HEK293T (cell line): ENCODE measurements at regions not wholly inside any gene's neighbourhood (a gene's known extent, or its start where the extent isn't known, plus 50 kb on each side); places are given as distances from the start of the nearest gene placed in this dataset.

Experiments
- CTCF ChIA-PET: fragments of 350-600 bp; formaldehyde crosslinking; extraction: SDS; loops from one replicate; lab custom pipeline; 2021; ENCODE audit warnings: antibody characterized with exemption, inconsistent platforms; lab: Yijun Ruan, JAX
- POLR2A ChIA-PET: fragments of 350-600 bp; formaldehyde crosslinking; extraction: SDS; loops from one replicate; lab custom pipeline; 2020; ENCODE audit warnings: antibody characterized with exemption, inconsistent platforms; lab: Yijun Ruan, JAX
- DNase-seq: peaks from one replicate; pipeline ENCODE4 v3.0.0; 2012; ENCODE audit warnings: mixed read lengths; ENCODE audit errors: extremely low spot score
- ARNT ChIP-seq: fragments of 450-650 bp; IDR thresholded peaks from 2 replicates; pipeline ENCODE4 v1.6.1; 2017; ENCODE audit warnings: mild to moderate bottlenecking
- BHLHE40 ChIP-seq: fragments of 450-650 bp; IDR thresholded peaks from 2 replicates; pipeline ENCODE4 v1.6.1; 2016; ENCODE audit warnings: mild to moderate bottlenecking, moderate library complexity, borderline replicate concordance
- CTBP1 ChIP-seq: fragments of 450-650 bp; IDR thresholded peaks from 2 replicates; pipeline ENCODE4 v1.6.1; 2016; ENCODE audit warnings: borderline replicate concordance
- ELF4 ChIP-seq: fragments of 450-650 bp; IDR thresholded peaks from 2 replicates; pipeline ENCODE4 v1.6.1; 2017; ENCODE audit warnings: antibody characterized with exemption
- FOXA1 ChIP-seq: fragments of 450-650 bp; IDR thresholded peaks from 2 replicates; pipeline ENCODE4 v1.6.1; 2016; ENCODE audit warnings: mild to moderate bottlenecking
- FOXK2 ChIP-seq: fragments of 450-650 bp; IDR thresholded peaks from 2 replicates; pipeline ENCODE4 v1.6.1; 2016; ENCODE audit warnings: mild to moderate bottlenecking
- FOXM1 ChIP-seq: fragments of 450-650 bp; IDR thresholded peaks from 2 replicates; pipeline ENCODE4 v1.6.1; 2017; ENCODE audit warnings: mild to moderate bottlenecking, borderline replicate concordance
- HDGF ChIP-seq: fragments of 450-650 bp; IDR thresholded peaks from 2 replicates; pipeline ENCODE4 v1.6.1; 2017; ENCODE audit warnings: antibody characterized with exemption, borderline replicate concordance
- L3MBTL2 ChIP-seq: fragments of 450-650 bp; conservative IDR thresholded peaks from 2 replicates; pipeline ENCODE4 v1.6.1; 2016; ENCODE audit warnings: mild to moderate bottlenecking
- LEF1 ChIP-seq: fragments of 450-650 bp; IDR thresholded peaks from 2 replicates; pipeline ENCODE4 v1.6.1; 2017; ENCODE audit warnings: mild to moderate bottlenecking, borderline replicate concordance
- NFRKB ChIP-seq: fragments of 450-650 bp; IDR thresholded peaks from 2 replicates; pipeline ENCODE4 v1.6.1; 2016; ENCODE audit warnings: mild to moderate bottlenecking, moderate library complexity
- SP1 ChIP-seq: fragments of 450-650 bp; IDR thresholded peaks from 2 replicates; pipeline ENCODE4 v1.6.1; 2017
- SUZ12 ChIP-seq: fragments of 450-650 bp; IDR thresholded peaks from 2 replicates; pipeline ENCODE4 v1.6.1; 2016; ENCODE audit warnings: mild to moderate bottlenecking
- TARDBP ChIP-seq: fragments of 450-650 bp; IDR thresholded peaks from 2 replicates; pipeline ENCODE4 v1.6.1; 2016
- ZNF384 ChIP-seq: fragments of 450-650 bp; IDR thresholded peaks from 2 replicates; pipeline ENCODE4 v1.6.1; 2016
- TF ChIP-seq, protein P1 (sequence below): fragments of 450-650 bp; IDR thresholded peaks from 2 replicates; pipeline ENCODE4 v1.6.1; 2016

DNA sequence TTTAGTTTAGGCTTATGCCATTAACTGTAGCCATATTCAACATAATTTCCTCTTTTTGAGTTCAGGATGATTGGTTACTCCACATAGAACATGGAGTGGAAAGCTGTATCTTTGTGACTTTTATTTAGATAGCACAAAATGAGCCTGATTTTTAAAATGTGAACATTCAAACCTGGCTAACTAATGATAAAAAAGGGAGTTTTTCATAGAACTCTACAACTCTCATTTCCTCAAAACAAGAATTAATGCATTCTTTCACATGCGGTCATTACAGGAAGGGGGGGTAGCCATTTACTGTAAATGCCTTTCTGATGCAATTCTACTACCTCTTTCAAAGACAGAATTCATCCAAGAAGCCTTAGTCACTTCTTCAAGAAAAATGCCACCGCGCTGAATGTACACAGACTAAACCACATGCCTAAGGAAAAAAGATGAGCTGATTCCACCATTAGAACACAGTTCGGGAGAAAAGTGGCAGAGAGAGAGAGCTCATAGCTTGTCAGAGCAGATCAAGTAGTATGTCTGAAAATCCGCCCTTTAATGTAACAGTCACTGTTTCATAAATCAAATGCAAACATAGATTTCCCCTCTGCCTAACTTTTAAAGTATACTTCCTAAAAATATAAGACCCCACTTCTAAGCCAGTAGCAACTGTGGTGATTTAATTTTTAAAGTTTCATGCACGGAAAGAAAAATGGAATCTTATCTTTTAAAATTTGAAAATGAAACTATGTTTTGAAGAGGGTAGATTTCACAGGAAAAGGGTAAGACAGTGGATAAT, 226.4 kb upstream of the KLF14 start:
- CTCF ChIA-PET = interaction anchor here (0.9 to 2.6 kb wide), 4 partner anchors 44 to 77 kb away, joined by 3 to 5 read pairs (median 4); no protein-coding TSS in a partner anchor
- TF ChIP-seq TARDBP = no peak
- TF ChIP-seq L3MBTL2 = no peak
- no peak for TF ChIP-seq ELF4
- no peak for TF ChIP-seq NFRKB
- TF ChIP-seq FOXK2 = no peak
- no peak for TF ChIP-seq FOXA1
- no peak for TF ChIP-seq CTBP1
- no peak for TF ChIP-seq SP1
- no peak for TF ChIP-seq FOXM1
- no peak for TF ChIP-seq LEF1
- TF ChIP-seq, protein P1, sequence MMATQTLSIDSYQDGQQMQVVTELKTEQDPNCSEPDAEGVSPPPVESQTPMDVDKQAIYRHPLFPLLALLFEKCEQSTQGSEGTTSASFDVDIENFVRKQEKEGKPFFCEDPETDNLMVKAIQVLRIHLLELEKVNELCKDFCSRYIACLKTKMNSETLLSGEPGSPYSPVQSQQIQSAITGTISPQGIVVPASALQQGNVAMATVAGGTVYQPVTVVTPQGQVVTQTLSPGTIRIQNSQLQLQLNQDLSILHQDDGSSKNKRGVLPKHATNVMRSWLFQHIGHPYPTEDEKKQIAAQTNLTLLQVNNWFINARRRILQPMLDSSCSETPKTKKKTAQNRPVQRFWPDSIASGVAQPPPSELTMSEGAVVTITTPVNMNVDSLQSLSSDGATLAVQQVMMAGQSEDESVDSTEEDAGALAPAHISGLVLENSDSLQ = no peak
- TF ChIP-seq ZNF384 = no peak
- TF ChIP-seq ARNT = no peak
- no peak for TF ChIP-seq HDGF
- TF ChIP-seq BHLHE40 = no peak
- TF ChIP-seq SUZ12 = no peak
- no peak for DNase-seq
- POLR2A ChIA-PET = interaction anchor here (1.4 kb wide), 1 partner anchor 19 kb away, joined by 4 read pairs; no protein-coding TSS in a partner anchor

DNA sequence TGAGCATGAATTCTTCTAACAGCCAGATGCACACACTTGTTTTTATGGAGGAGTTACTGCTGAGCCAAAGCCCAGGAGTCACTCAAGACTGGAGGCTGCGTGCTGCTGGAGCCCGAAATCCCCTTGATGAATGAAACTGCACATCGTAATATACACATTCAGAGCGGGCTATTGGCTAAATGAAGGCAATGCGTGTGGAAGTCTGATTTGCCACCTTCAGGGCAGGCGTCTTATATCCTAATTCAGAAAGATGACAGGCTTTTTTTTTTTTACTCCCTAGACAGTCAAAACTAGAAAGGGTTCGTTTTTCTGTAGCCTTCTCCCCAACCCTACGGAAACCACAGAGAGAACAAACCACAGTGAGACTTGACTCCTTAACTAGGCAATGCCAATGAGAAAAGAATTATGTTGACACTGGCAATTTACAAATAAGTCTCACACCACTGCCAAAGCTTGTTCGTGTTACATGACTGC, 227.2 kb upstream of the KLF14 start:
- ChIA-PET POLR2A (interaction anchor here (1.4 kb wide), 1 partner anchor 19 kb away, joined by 4 read pairs; no protein-coding TSS in a partner anchor), CTCF (interaction anchor here (1.1 to 2.6 kb wide), 2 partner anchors 43 to 61 kb away, joined by 3 to 5 read pairs; no protein-coding TSS in a partner anchor)
- no peak for DNase-seq
- TF ChIP-seq ZNF384 = no peak
- TF ChIP-seq FOXA1 = no peak
- TF ChIP-seq L3MBTL2 = no peak
- TF ChIP-seq TARDBP = no peak
- no peak for TF ChIP-seq FOXK2
- TF ChIP-seq NFRKB = no peak
- no peak for TF ChIP-seq BHLHE40
- TF ChIP-seq FOXM1 = no peak
- no peak for TF ChIP-seq ELF4
- TF ChIP-seq CTBP1 = no peak
- TF ChIP-seq LEF1 = no peak
- no peak for TF ChIP-seq ARNT
- no peak for TF ChIP-seq SUZ12
- TF ChIP-seq, protein P1 = no peak
- TF ChIP-seq SP1 = no peak

DNA sequence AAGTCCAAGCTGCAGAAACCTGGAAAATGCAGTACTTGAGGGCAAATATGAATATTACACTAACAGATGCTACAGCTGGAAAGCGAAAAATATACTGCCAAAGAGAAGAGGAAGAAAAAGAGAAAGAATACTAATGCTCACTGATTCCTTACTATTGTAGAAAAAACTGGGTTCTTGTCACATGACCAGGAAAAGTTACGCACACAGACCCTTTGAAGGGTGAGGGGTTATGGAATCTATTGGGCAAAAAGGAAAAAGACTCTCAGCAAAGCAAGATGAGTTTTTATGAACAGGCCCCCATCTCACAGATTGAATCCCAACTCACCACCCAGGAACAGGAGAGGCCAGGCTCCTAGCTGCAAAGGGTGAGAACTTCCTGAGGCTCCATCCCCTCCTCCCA, 228.1 kb upstream of the KLF14 start:
- no peak for TF ChIP-seq TARDBP
- no peak for TF ChIP-seq LEF1
- ChIA-PET CTCF (interaction anchor here (2.6 kb wide), 1 partner anchor 62 kb away, joined by 5 read pairs; no protein-coding TSS in a partner anchor), POLR2A (no interaction called here)
- no peak for DNase-seq

DNA sequence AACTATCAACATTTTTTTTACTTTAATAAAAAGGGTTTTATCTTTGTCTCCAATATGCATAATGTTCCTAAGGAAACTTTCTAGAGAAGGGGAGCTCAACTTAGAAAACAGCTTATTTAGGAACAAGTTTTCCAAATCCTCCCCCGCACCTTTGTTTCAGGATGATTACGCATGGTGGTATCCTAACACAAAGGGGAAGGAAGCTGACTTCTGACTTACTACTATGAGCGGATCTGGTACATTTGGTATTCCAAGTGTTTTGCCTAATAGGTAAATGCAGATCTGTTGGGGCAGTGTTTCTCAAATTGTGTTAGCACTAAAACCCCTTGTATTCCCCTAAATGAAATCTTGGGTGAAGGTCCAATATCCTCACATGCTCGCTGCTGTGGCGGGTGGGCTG, 229.3 kb upstream of the KLF14 start:
- ChIA-PET POLR2A (no interaction called here), CTCF (no interaction called here)
- no peak for TF ChIP-seq FOXA1
- no peak for TF ChIP-seq CTBP1
- no peak for TF ChIP-seq ZNF384
- TF ChIP-seq FOXM1 = no peak
- DNase-seq = no peak

DNA sequence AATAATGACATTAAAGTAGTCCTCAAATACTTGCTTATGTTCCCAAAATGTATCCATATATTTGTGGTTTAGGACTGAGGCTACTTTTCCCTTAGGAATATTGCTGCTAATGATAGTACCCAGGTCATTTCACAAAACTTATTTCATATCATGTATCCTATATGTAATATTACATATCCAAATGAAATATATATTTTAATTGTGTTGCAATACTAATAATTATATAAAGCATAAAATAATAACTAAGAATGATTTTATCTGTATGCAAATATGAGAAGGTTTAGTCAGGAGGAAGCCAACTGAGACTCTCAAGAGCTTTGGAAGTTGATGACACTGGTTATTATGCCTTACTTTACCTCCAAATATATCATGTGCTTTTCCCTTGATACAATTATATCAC, 231.5 kb upstream of the KLF14 start:
- TF ChIP-seq FOXA1 (no peak), NFRKB (no peak), FOXK2 (no peak), LEF1 (no peak), FOXM1 (no peak), BHLHE40 (no peak)
- TF ChIP-seq, protein P1 = no peak
- CTCF ChIA-PET = no interaction called here
- DNase-seq = no peak
- POLR2A ChIA-PET = no interaction called here

DNA sequence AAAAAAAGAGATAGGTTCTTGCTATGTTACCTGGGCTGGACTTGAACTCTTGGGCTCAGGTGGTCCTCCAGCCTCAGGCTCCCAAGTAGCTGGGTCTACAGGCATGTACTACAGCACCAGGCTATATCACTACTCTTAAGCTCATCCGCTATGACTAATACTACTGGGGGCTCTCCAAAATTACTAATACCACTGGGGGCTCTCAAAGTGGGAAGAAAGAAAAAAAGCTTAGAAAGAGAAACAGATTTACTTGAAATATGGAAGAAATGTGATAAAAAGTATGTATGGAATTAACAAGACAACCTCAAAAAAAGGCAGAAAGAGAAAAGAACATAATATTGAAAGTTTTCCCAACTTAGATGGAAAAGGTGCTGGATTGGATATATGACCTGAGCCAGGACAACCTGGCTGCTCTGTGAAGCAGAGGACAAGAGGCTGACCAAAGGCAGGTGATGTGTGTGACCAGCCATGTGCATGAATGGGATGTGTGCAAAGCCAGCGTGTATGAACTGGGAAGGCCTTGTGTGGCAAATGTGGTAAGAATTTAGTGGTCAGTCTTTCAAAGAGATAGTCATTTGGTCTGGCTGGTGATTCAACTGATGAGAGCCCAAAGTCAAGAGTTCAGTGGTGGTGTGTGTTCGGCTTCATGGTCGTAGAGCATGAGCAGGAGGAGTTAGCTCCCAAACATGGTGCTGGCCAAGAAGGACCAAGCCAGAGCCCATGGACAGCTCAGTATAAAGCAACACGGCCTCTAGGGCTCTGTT, 232.4 kb upstream of the KLF14 start:
- no peak for DNase-seq
- POLR2A ChIA-PET = no interaction called here

More for the DNA sequence above, 232.4 kb upstream of the KLF14 start:
- CTCF ChIA-PET = no interaction called here
- TF ChIP-seq, protein P1 = no peak
- no peak for TF ChIP-seq FOXM1
- no peak for TF ChIP-seq LEF1
- no peak for TF ChIP-seq NFRKB
